NT2/D1 (cell line): ENCODE measurements at regions not wholly inside any gene's neighbourhood (a gene's known extent, or its start where the extent isn't known, plus 50 kb on each side); places are given as distances from the start of the nearest gene placed in this dataset.
"Not testable (repeated sequence)": the region's sequence is repeated elsewhere in the genome, so short reads cannot be mapped to it uniquely, and the experiment has no call there.

ENCODE experiments used
- SUZ12 ChIP-seq: IDR thresholded peaks from 2 replicates; pipeline ENCODE4 v1.6.1; 2011; ENCODE audit not compliant: insufficient read length, insufficient read depth; ENCODE audit errors: extremely low read depth
- YY1 ChIP-seq: IDR thresholded peaks from 2 replicates; pipeline ENCODE4 v1.6.1; 2011; ENCODE audit not compliant: insufficient read length, insufficient read depth

- TF ChIP-seq SUZ12, YY1: not testable (repeated sequence)
Observed at GRCh38 chr1:215449147-215449546, 118.0 kb upstream of the KCTD3 start.
